Ectodermal cell (in vitro differentiated cells): ENCODE measurements at regions not wholly inside any gene's neighbourhood (a gene's known extent, or its start where the extent isn't known, plus 50 kb on each side); places are given as distances from the start of the nearest gene placed in this dataset.

ENCODE experiments used
- H3K27ac ChIP-seq: 2 replicates; pipeline ENCODE4 v1.7.0; 2013; ENCODE audit warnings: mild to moderate bottlenecking, low read depth, low read length; ENCODE audit not compliant: insufficient read depth, poor library complexity, severe bottlenecking
- H3K27me3 ChIP-seq: 2 replicates; pipeline ENCODE4 v1.7.0; 2013; ENCODE audit warnings: mild to moderate bottlenecking, low read length; ENCODE audit not compliant: insufficient read depth, control insufficient read depth, poor library complexity, severe bottlenecking
- H3K36me3 ChIP-seq: one replicate; pipeline ENCODE4 v1.7.0; 2013; ENCODE audit warnings: low read length; ENCODE audit not compliant: control insufficient read depth, insufficient read depth
- H3K4me1 ChIP-seq: one replicate; pipeline ENCODE4 v1.7.0; 2013; ENCODE audit warnings: low read length; ENCODE audit not compliant: control insufficient read depth, insufficient read depth
- H3K4me3 ChIP-seq: 2 replicates; pipeline ENCODE4 v1.7.0; 2013; ENCODE audit warnings: low read depth, low read length, control low read depth; ENCODE audit not compliant: insufficient read depth
- H3K9me3 ChIP-seq: 2 replicates; pipeline ENCODE4 v1.7.0; 2013; ENCODE audit warnings: mild to moderate bottlenecking, low read length, moderate library complexity; ENCODE audit not compliant: control insufficient read depth
- WGBS, 2 experiments: methylation state at CpG; one replicate each; pipeline ENCODE4 v1.1.7; 2013; ENCODE audit warnings: missing lambda C conversion rate in 2 of 2; 5-methylcytosine and 5-hydroxymethylcytosine counted together

DNA sequence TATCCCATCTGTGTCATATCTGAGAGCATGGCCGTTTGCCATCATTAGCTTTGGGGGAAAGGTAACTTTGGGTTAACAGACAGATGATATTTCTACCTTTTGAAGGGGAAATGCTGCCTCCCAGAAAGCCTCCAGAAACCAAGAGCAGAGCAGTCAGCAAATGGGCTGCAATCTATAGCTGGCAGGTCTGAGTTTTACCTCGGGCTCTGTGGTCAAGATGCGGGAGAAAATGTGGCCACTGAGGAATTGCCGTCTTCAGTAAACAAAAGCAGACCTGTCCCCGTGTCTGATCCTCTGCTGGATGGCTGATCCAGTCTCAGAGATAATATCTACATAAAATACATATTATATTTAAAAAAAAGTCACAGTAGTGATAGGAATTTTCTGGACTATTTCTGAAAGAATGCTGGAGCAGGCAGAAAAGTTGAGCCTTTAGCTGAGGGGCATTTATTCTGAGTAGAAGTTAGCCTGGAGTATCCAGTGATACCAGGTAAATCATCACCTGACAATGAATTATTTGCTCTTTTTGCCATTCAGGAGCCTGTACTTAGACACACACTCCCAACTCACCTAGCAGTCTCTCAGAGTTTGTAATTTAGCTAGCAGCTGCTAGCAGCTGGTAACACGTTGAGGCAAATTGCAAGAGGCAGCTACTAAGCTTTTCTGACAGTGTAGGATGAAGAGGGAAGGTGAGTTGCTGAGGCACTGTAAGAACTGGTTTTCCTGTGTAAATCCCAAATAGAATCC lies 285.3 kb upstream of the RARB start:
- H3K27me3 ChIP-seq = no peaks in the 10 kb centered on the region
- H3K36me3 ChIP-seq = no peaks in the 10 kb centered on the region
- no peak overlapping the region for H3K27ac ChIP-seq
- no peak overlapping the region for H3K4me3 ChIP-seq
- 82 to 86% methylated on average over 6 of the region's 6 CpGs for WGBS, 2 experiments
- H3K4me1 ChIP-seq = no peaks in the 10 kb centered on the region
- no peaks in the 10 kb centered on the region for H3K9me3 ChIP-seq

DNA sequence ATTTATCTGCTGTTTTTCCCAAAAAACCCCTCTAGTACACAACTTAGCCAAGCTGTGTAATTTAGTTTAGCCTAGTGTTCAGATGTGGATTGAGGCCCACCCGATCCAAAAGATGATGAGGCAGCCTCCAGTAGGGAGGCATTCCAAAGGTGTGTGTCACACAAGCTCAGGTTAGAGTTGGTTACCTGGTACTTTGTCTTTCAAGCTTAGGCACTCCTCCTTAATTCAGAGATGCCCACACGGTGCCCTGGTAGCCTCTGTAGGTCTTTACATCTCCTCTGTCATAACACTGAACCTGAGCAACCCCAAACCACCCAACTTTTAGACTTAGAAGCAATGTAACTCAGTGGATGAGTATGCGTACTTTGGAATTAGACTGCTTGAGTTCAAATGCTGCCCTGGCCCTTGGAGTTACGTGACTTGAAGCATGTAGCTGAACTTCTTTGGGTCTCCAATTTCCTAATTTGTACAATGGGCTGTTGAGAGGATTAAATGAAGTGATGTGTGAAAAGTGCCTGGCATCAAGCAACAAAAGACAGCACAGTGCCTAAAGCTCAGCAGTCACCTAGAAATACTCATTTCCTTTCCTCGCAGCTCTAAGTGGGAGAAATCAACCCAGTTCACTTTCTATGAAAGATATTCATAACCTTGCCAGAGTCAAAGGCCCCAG lies 284.6 kb upstream of the RARB start:
- no peaks in the 10 kb centered on the region for H3K36me3 ChIP-seq
- 80 to 82% methylated on average over 5 of the region's 5 CpGs for WGBS, 2 experiments
- no peaks in the 10 kb centered on the region for H3K9me3 ChIP-seq

DNA sequence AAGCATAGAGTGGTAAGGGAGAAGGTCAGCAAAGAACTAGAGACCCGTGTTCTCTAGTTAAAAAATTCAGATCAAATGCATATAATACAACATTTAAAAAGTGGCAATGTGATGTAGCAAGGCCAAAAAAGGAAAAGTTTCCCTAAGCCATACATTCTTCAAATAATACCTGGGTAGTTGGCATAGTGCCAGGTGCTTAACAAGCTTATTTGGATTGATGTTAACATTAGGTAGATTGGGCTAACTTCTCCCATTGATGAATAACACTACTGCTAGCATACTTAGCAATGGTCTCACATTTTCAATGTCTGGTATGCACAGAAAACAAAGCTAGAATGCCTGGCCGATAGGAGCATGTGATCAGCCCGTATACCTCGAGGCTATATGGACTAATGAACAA lies 283.6 kb upstream of the RARB start:
- no peaks in the 10 kb centered on the region for H3K27me3 ChIP-seq
- H3K4me1 ChIP-seq = no peaks in the 10 kb centered on the region
- no peak overlapping the region for H3K27ac ChIP-seq
- no peak overlapping the region for H3K4me3 ChIP-seq
- 90 to 100% methylated on average over 1 to 4 of the region's 4 CpGs for WGBS, 2 experiments
- H3K9me3 ChIP-seq = no peaks in the 10 kb centered on the region
- no peaks in the 10 kb centered on the region for H3K36me3 ChIP-seq

More for the DNA sequence above, 284.6 kb upstream of the RARB start:
- Histone ChIP-seq H3K27ac (no peak overlapping the region), H3K27me3 (no peaks in the 10 kb centered on the region), H3K4me3 (no peak overlapping the region), H3K4me1 (no peaks in the 10 kb centered on the region)

DNA sequence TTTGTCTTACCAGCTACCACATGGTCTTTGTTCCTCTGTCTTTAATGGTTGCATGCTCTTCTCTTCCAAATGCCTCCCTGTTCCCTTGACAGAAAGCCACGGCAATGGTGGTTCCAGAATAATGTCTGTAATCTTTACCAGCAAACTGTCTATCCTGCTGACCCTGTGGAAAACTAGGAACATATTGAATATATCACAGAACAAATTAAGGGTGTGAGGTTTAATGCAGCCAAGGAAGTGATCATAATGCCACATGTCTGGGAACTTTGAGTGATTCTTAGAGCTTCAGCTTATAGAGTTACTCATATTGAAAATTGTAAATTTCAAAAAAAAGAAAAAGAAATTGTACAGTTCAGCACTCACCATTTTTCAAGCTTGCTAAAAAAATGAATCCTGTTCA lies 282.9 kb upstream of the RARB start:
- 90% methylated on average over 1 of the region's 1 CpG for WGBS, 2 experiments
- no peak overlapping the region for H3K4me3 ChIP-seq

DNA sequence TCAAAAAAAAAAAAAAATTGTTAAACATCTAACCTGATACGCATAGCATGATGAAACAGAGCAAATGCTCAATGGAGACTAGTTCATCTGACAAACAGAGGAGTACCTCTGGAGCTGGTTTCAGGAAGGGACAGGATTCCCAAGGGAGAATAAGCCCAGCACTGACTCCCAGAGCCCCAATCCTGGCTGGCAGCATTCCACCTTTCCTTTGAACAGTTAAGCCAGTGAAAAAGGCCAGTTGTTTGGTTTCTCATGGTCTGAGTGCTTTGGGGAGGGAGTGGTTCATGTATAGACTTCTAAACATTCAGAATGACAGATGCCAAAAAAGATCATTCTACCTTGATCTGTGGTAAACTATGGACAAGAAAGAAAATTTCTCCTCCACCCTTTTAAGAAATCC lies 277.9 kb upstream of the RARB start:
- Histone ChIP-seq H3K27me3 (no peaks in the 10 kb centered on the region), H3K36me3 (no peaks in the 10 kb centered on the region)
- WGBS, 2 experiments = 100% methylated on average over 1 of the region's 1 CpG

More for the DNA sequence above, 282.9 kb upstream of the RARB start:
- Histone ChIP-seq H3K36me3 (no peaks in the 10 kb centered on the region), H3K4me1 (no peaks in the 10 kb centered on the region), H3K27me3 (no peaks in the 10 kb centered on the region), H3K9me3 (no peaks in the 10 kb centered on the region), H3K27ac (no peak overlapping the region)

DNA sequence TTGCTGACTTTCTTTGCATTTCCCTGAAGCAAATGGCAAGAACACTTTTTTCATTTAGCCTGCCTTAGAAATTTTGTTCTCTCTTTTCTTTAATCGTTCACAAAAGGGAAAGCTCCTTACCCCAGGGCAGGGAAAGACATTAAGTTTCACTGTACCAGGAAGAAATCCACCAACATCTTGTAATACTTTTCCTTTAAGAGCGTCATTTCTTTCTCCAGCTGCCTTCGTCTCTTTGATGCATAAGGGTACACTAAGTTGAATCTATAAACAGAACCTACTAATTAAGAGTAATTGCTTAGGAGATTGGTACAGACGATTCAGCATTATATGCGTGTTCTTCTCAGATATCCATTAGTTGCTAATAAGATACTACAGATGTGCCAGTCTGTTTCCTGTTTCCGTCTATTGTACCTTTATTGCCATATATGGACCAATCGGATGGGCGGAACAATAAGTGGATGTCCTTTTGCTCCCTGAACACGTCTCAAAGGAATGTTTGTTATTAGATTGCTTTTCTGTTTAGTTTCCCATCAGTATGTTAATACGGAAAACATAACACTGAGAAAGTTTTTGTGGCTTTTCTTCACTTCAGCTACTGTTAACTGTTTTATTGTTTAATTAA lies 276.7 kb upstream of the RARB start:
- 94 to 96% methylated on average over 8 to 10 of the region's 10 CpGs for WGBS, 2 experiments
- Histone ChIP-seq H3K27ac (no peak overlapping the region), H3K36me3 (no peaks in the 10 kb centered on the region), H3K4me1 (peaks cover 15% of the 10 kb centered on the region), H3K27me3 (no peaks in the 10 kb centered on the region), H3K4me3 (no peak overlapping the region), H3K9me3 (no peaks in the 10 kb centered on the region)

More for the DNA sequence above, 277.9 kb upstream of the RARB start:
- Histone ChIP-seq H3K27ac (no peak overlapping the region), H3K4me1 (peaks cover 5% of the 10 kb centered on the region), H3K4me3 (no peak overlapping the region), H3K9me3 (no peaks in the 10 kb centered on the region)

DNA sequence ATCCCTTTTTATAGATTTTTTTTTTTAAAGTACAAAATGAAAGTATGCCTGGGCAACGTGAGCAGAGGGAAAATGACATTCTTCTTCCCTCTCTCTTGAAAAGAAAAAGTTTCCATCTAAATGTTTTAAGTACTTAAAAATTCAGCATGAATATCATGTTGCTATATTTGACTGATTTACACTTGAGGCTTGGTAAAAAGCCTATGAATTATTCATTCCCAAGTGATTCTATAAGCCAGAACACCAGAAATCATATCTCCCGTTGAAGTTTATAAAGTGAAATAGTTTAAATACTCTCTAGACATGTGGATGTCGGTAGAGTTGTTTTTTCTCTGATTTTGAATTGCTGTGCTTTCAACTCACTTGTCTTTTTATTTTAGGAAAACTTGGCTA lies 276.2 kb upstream of the RARB start:
- Histone ChIP-seq H3K27me3 (no peaks in the 10 kb centered on the region), H3K36me3 (no peaks in the 10 kb centered on the region), H3K4me3 (no peak overlapping the region), H3K27ac (no peak overlapping the region), H3K9me3 (no peaks in the 10 kb centered on the region), H3K4me1 (peaks cover 18% of the 10 kb centered on the region)
- 90% methylated on average over 2 of the region's 3 CpGs; no CpG with 5 or more reads in 1 of the 2 experiments for WGBS, 2 experiments

DNA sequence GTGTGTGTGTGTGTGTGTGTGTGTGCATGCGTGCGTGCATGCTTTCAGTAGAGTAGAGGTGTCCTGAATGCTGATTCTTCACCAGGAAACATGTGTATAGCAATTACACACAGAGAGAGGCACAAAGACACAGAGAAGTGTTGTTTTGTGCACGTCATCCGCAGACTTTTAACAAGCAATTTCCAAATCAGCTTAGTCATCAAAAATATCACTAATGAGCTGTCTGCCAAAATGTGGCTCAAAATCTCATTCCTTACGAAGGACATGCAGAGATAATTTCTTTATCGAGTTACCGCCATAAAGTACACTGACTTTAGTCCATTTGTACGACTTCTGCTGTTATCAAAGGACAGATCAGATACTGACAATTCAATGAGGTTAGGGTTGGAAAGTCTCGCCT lies 274.9 kb upstream of the RARB start:
- WGBS, 2 experiments = 94% methylated on average over 8 to 9 of the region's 9 CpGs

DNA sequence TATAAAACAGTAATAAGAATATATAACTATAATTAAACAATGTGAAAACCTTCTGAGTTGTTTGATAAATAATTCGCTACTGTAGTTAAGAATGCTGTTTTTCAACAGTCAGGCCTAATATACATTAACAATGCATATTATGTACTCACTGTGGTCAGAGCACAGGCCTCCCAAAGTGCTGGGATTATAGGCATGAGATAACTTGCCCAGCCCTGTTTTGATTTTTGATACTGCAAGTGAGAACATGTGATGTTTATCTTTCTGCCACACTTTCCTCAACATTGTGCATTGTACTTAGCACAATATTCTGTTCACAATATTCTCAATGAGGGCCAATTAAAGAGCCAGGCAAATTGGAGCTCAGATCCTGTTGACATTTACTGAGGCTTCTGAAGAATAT lies 274.5 kb upstream of the RARB start:
- Histone ChIP-seq H3K27me3 (no peaks in the 10 kb centered on the region), H3K27ac (no peak overlapping the region), H3K4me1 (peaks cover 29% of the 10 kb centered on the region), H3K4me3 (no peak overlapping the region), H3K36me3 (no peaks in the 10 kb centered on the region), H3K9me3 (no peaks in the 10 kb centered on the region)
- 100% methylated on average over 1 of the region's 1 CpG; no CpG with 5 or more reads in 1 of the 2 experiments for WGBS, 2 experiments

More for the DNA sequence above, 274.9 kb upstream of the RARB start:
- H3K9me3 ChIP-seq = no peaks in the 10 kb centered on the region
- H3K27me3 ChIP-seq = no peaks in the 10 kb centered on the region
- H3K4me1 ChIP-seq = peaks cover 29% of the 10 kb centered on the region
- H3K4me3 ChIP-seq = no peak overlapping the region
- no peaks in the 10 kb centered on the region for H3K36me3 ChIP-seq
- no peak overlapping the region for H3K27ac ChIP-seq
